GM12878 (cell line): ENCODE measurements at regions not wholly inside any gene's neighbourhood (a gene's known extent, or its start where the extent isn't known, plus 50 kb on each side); places are given as distances from the start of the nearest gene placed in this dataset.

Experiments used
- ATAC-seq: fragments of 200-7000 bp; cut with Tn5 transposase; 3 replicates; pipeline ENCODE4 v1.9.1; 2020; ENCODE audit warnings: mild to moderate bottlenecking, moderate library complexity
- BruUV-seq: library from RNA; stranded (reverse); fragments of 400-500 nt; replicated peaks from 2 replicates; lab custom pipeline; 2021; lab: Mats Ljungman, UMichigan
- CTCF ChIA-PET: fragments of 300-600 bp; sonication (Branson Sonifier 250); formaldehyde crosslinking; extraction: SDS; loops from one replicate; lab custom pipeline; 2021; ENCODE audit warnings: inconsistent platforms; lab: Yijun Ruan, JAX
- POLR2A ChIA-PET: fragments of 350-600 bp; formaldehyde crosslinking; extraction: SDS; loops from one replicate; lab custom pipeline; 2021; ENCODE audit warnings: inconsistent platforms; lab: Charles Lee
- RAD21 ChIA-PET: fragments of 300-600 bp; sonication (Branson Sonifier 250); formaldehyde crosslinking; loops from one replicate; lab custom pipeline; 2023; ENCODE audit warnings: antibody characterized with exemption; ENCODE audit not compliant: unreplicated experiment; lab: Charles Lee
- SMC1A ChIA-PET: fragments of 300-600 bp; sonication (Branson Sonifier 250); formaldehyde crosslinking; loops from one replicate; lab custom pipeline; 2023; ENCODE audit not compliant: unreplicated experiment, uncharacterized antibody; lab: Charles Lee
- DNase-seq: peaks from one replicate; pipeline ENCODE4 v3.0.0-alpha.2; 2011; ENCODE audit warnings: low read depth, low spot score
- FAIRE-seq: peaks from 3 replicates; lab custom pipeline; 2011; peaks lifted over from hg19 to GRCh38; lab: Jason Lieb, UNC
- H2AFZ ChIP-seq: 2 replicates; pipeline ENCODE4 v1.6.0; 2011; ENCODE audit warnings: low read depth, low read length, control low read depth; ENCODE audit not compliant: control insufficient read depth
- H3K27ac ChIP-seq: 2 replicates; pipeline ENCODE4 v1.5.1; 2011; ENCODE audit warnings: control low read depth; ENCODE audit not compliant: control insufficient read depth, insufficient read depth
- H3K27me3 ChIP-seq, 2 experiments: replicated peaks in 1 of 2; 2 replicates each; pipeline versions ENCODE4 v1.6.0 to v1.6.1; 2011; ENCODE audit warnings: low read length in 1 of 2; ENCODE audit not compliant: control insufficient read depth in 2 of 2, insufficient read depth in 2 of 2
- H3K36me3 ChIP-seq, 2 experiments: 2 replicates each; pipeline ENCODE4 v1.5.1; 2011; ENCODE audit warnings: low read length in 1 of 2; ENCODE audit not compliant: control insufficient read depth in 2 of 2, insufficient read depth in 2 of 2
- H3K4me1 ChIP-seq: 2 replicates; pipeline ENCODE4 v1.6.1; 2011; ENCODE audit warnings: mild to moderate bottlenecking, low read length, moderate library complexity, mixed read lengths; ENCODE audit not compliant: control insufficient read depth, insufficient read depth
- H3K4me2 ChIP-seq: 2 replicates; pipeline ENCODE4 v1.6.0; 2011; ENCODE audit warnings: control low read depth; ENCODE audit not compliant: control insufficient read depth, insufficient read depth
- H3K4me3 ChIP-seq: fragments of 200-600 bp; sonication (generic); 2 replicates; pipeline ENCODE4 v1.5.1; 2016
- H3K79me2 ChIP-seq: 2 replicates; pipeline ENCODE4 v1.6.0; 2011; ENCODE audit warnings: low read length; ENCODE audit not compliant: control insufficient read depth, insufficient read depth
- H3K9ac ChIP-seq: 2 replicates; pipeline ENCODE4 v1.8.0; 2011; ENCODE audit warnings: low read length, control low read depth, mixed read lengths; ENCODE audit not compliant: control insufficient read depth, insufficient read depth
- H3K9me3 ChIP-seq: replicated peaks from 3 replicates; pipeline ENCODE4 v1.5.1; 2011; ENCODE audit warnings: mild to moderate bottlenecking, low read length; ENCODE audit not compliant: control insufficient read depth, insufficient read depth
- H4K20me1 ChIP-seq: 2 replicates; pipeline ENCODE4 v1.6.0; 2011; ENCODE audit not compliant: control insufficient read depth, insufficient read depth
- ASH2L ChIP-seq: fragments of 300-600, 200-600 bp; sonication (generic); IDR thresholded peaks from 2 replicates; pipeline ENCODE4 v1.6.1; 2017; ENCODE audit warnings: low read depth, mild to moderate bottlenecking, borderline replicate concordance
- CEBPB ChIP-seq, 2 experiments: fragments of 150-350 bp in 1 of 2; IDR thresholded peaks; 2 replicates each; pipeline ENCODE4 v1.6.1; 2012 to 2014; ENCODE audit warnings: low read depth in 2 of 2, low read length in 2 of 2, borderline replicate concordance in 1 of 2, inconsistent platforms in 1 of 2
- E2F8 ChIP-seq: fragments of 450-650 bp; IDR thresholded peaks from 2 replicates; pipeline ENCODE4 v1.6.1; 2018; ENCODE audit warnings: mild to moderate bottlenecking, low read depth, moderate library complexity; ENCODE audit not compliant: partially characterized antibody
- FOS ChIP-seq: IDR thresholded peaks from 3 replicates; pipeline ENCODE4 v1.6.1; 2011; ENCODE audit warnings: borderline replicate concordance; ENCODE audit not compliant: insufficient read length; ENCODE audit errors: extremely low read depth
- GABPA ChIP-seq: IDR thresholded peaks from 2 replicates; pipeline ENCODE4 v1.6.1; 2014; ENCODE audit warnings: antibody characterized with exemption, low read depth, mild to moderate bottlenecking, inconsistent platforms
- MYB ChIP-seq: fragments of 150-350 bp; IDR thresholded peaks from 2 replicates; pipeline ENCODE4 v1.6.1; 2014; ENCODE audit warnings: mild to moderate bottlenecking, low read depth, low read length, borderline replicate concordance
- PAX5 ChIP-seq: IDR thresholded peaks from 2 replicates; pipeline ENCODE4 v1.6.1; 2011; ENCODE audit warnings: low read depth, low read length, borderline replicate concordance
- PAX8 ChIP-seq: fragments of 450-650 bp; IDR thresholded peaks from 2 replicates; pipeline ENCODE4 v1.6.1; 2017; ENCODE audit warnings: mild to moderate bottlenecking, moderate library complexity
- POLR2AphosphoS2 ChIP-seq: IDR thresholded peaks from 2 replicates; pipeline ENCODE4 v1.6.1; 2011; ENCODE audit warnings: low read depth, mild to moderate bottlenecking, low read length, improper control_type of control experiment, moderate library complexity
- RAD21 ChIP-seq: IDR thresholded peaks from 2 replicates; pipeline ENCODE4 v1.6.1; 2011; ENCODE audit warnings: mild to moderate bottlenecking, low read depth, low read length, moderate library complexity; ENCODE audit not compliant: insufficient read depth
- RAD51 ChIP-seq: fragments of 450-650 bp; IDR thresholded peaks from 2 replicates; pipeline ENCODE4 v1.6.1; 2016; ENCODE audit warnings: moderate library complexity, mild to moderate bottlenecking, inconsistent platforms
- RUNX3 ChIP-seq: IDR thresholded peaks from 2 replicates; pipeline ENCODE4 v1.6.1; 2012; ENCODE audit warnings: low read length, inconsistent platforms
- SIX5 ChIP-seq: IDR thresholded peaks from 2 replicates; pipeline ENCODE4 v1.6.1; 2011; ENCODE audit warnings: mild to moderate bottlenecking, low read depth, low read length, moderate library complexity; ENCODE audit not compliant: severe bottlenecking
- WGBS: methylation state at CpG from one replicate; pipeline ENCODE4 v1.1.6; 2016; ENCODE audit warnings: low lambda C conversion rate; ENCODE audit not compliant: insufficient replicate concordance, insufficient coverage; ENCODE audit errors: missing lambda C conversion rate; 5-methylcytosine and 5-hydroxymethylcytosine counted together
- in situ Hi-C: fragments of 300-500 bp; cut with MboI; formaldehyde crosslinking; loops from 9 replicates; pipeline ENCODE4 v1.14.3; 2018; ENCODE audit warnings: mixed read lengths
- intact Hi-C: fragments of 100-400 bp; cut with micrococcal nuclease; formaldehyde crosslinking; loops from one replicate; pipeline ENCODE4 v1.14.2; 2022; ENCODE audit not compliant: unreplicated experiment
- TF ChIP-seq, protein P1 (sequence below): IDR thresholded peaks from 2 replicates; pipeline ENCODE4 v1.6.1; 2011; ENCODE audit warnings: low read depth, low read length, improper control_type of control experiment, borderline replicate concordance

GRCh38 chr11:42138454-42138853 is 679.0 kb upstream of the LRRC4C start:
- in situ Hi-C loops: no loop called here
- CTCF ChIA-PET: no interaction called here
- WGBS: 19% methylated on average over 1 of the region's 1 CpG
- no peak for TF ChIP-seq POLR2AphosphoS2
- no peak for TF ChIP-seq FOS
- TF ChIP-seq, protein P1, sequence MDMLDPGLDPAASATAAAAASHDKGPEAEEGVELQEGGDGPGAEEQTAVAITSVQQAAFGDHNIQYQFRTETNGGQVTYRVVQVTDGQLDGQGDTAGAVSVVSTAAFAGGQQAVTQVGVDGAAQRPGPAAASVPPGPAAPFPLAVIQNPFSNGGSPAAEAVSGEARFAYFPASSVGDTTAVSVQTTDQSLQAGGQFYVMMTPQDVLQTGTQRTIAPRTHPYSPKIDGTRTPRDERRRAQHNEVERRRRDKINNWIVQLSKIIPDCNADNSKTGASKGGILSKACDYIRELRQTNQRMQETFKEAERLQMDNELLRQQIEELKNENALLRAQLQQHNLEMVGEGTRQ: no peak
- no peak for TF ChIP-seq GABPA
- no peak for TF ChIP-seq E2F8
- TF ChIP-seq CEBPB (IDR thresholded peaks at IDR 0.05; ENCODE audit: borderline replicate concordance in 1 of 2, low read depth in 2 of 2, low read length in 2 of 2): no peak
- no peak for TF ChIP-seq ASH2L
- no peak for TF ChIP-seq PAX8
- no peak for TF ChIP-seq RUNX3
- no peak for TF ChIP-seq SIX5
- no peak for TF ChIP-seq RAD21
- TF ChIP-seq MYB: no peak
- no peak for TF ChIP-seq PAX5
- no peak for TF ChIP-seq RAD51
- Histone ChIP-seq H2AFZ (no peak overlapping the region), H3K36me3 (no peaks in the 10 kb centered on the region), H3K4me1 (no peaks in the 10 kb centered on the region), H3K27me3 (no peaks in the 10 kb centered on the region), H3K79me2 (no peaks in the 10 kb centered on the region), H3K9me3 (no peaks in the 10 kb centered on the region), H3K4me3 (no peak overlapping the region), H4K20me1 (no peaks in the 10 kb centered on the region), H3K9ac (no peak overlapping the region), H3K27ac (no peak overlapping the region), H3K4me2 (no peak overlapping the region)
- no TSS peak for BruUV-seq
- RAD21 ChIA-PET: no interaction called here
- POLR2A ChIA-PET: no interaction called here
- SMC1A ChIA-PET: no interaction called here
- intact Hi-C loops: no loop called here
- DNase-seq (no peak), FAIRE-seq (no peak), ATAC-seq (no peak)
